Ishikawa (cell line): ENCODE measurements at regions not wholly inside any gene's neighbourhood (a gene's known extent, or its start where the extent isn't known, plus 50 kb on each side); places are given as distances from the start of the nearest gene placed in this dataset.

ENCODE experiments used
- CEBPB ChIP-seq: IDR thresholded peaks from 2 replicates; pipeline ENCODE4 v1.6.1; 2012
- CREB1 ChIP-seq: IDR thresholded peaks from 2 replicates; pipeline ENCODE4 v1.6.1; 2012; ENCODE audit warnings: low read depth
- EGR1 ChIP-seq: IDR thresholded peaks from 2 replicates; pipeline ENCODE4 v1.6.1; 2012
- EP300 ChIP-seq: IDR thresholded peaks from 2 replicates; pipeline ENCODE4 v1.6.1; 2012; ENCODE audit warnings: borderline replicate concordance
- FOXM1 ChIP-seq: IDR thresholded peaks from 2 replicates; pipeline ENCODE4 v1.6.1; 2012; ENCODE audit warnings: low read depth, borderline replicate concordance
- MAX ChIP-seq: IDR thresholded peaks from 2 replicates; pipeline ENCODE4 v1.6.1; 2012
- NFIC ChIP-seq: IDR thresholded peaks from 2 replicates; pipeline ENCODE4 v1.6.1; 2012
- RAD21 ChIP-seq: IDR thresholded peaks from 2 replicates; pipeline ENCODE4 v1.6.1; 2012; ENCODE audit warnings: low read depth
- REST ChIP-seq: IDR thresholded peaks from 2 replicates; pipeline ENCODE4 v1.6.1; 2012; ENCODE audit warnings: low read depth, mild to moderate bottlenecking
- TAF1 ChIP-seq: IDR thresholded peaks from 2 replicates; pipeline ENCODE4 v1.6.1; 2012; ENCODE audit warnings: low read depth, mild to moderate bottlenecking
- TCF12 ChIP-seq: IDR thresholded peaks from 2 replicates; pipeline ENCODE4 v1.6.1; 2012; ENCODE audit warnings: low read depth
- TEAD4 ChIP-seq: IDR thresholded peaks from 2 replicates; pipeline ENCODE4 v1.6.1; 2012
- USF1 ChIP-seq: IDR thresholded peaks from 2 replicates; pipeline ENCODE4 v1.6.1; 2012
- YY1 ChIP-seq: IDR thresholded peaks from 2 replicates; pipeline ENCODE4 v1.6.1; 2012; ENCODE audit warnings: low read depth
- ZBTB7A ChIP-seq: IDR thresholded peaks from 2 replicates; pipeline ENCODE4 v1.6.1; 2012; ENCODE audit warnings: low read depth

GRCh38 chr9:97188545-97188944 lies 118.9 kb upstream of the CCDC180 start:
- TF ChIP-seq EGR1 (no peak), TCF12 (no peak), YY1 (no peak), FOXM1 (no peak), NFIC (no peak), RAD21 (no peak), CEBPB (no peak), CREB1 (no peak), EP300 (no peak), TAF1 (no peak), USF1 (no peak), REST (no peak), TEAD4 (no peak), ZBTB7A (no peak), MAX (no peak)

- no peak for TF ChIP-seq RAD21
- no peak for TF ChIP-seq USF1
- no peak for TF ChIP-seq TEAD4
- TF ChIP-seq TCF12: no peak
- TF ChIP-seq FOXM1: no peak
- TF ChIP-seq CEBPB: no peak
- TF ChIP-seq EP300: no peak
- TF ChIP-seq NFIC: no peak
- no peak for TF ChIP-seq ZBTB7A
These were observed 121.0 kb upstream of the CCDC180 start for GRCh38 chr9:97186493-97186892.

- TF ChIP-seq EGR1 (no peak), TCF12 (no peak), TAF1 (no peak), MAX (no peak), TEAD4 (no peak), FOXM1 (no peak), CEBPB (no peak), NFIC (no peak), REST (no peak), ZBTB7A (no peak), CREB1 (no peak), USF1 (no peak), RAD21 (no peak), YY1 (no peak), EP300 (no peak)
These were observed 127.8 kb upstream of the CCDC180 start for GRCh38 chr9:97179616-97180015.

- TF ChIP-seq CEBPB: no peak
- no peak for TF ChIP-seq CREB1
- no peak for TF ChIP-seq EP300
- no peak for TF ChIP-seq FOXM1
- TF ChIP-seq REST: no peak
- no peak for TF ChIP-seq TCF12
- TF ChIP-seq MAX: no peak
- no peak for TF ChIP-seq TEAD4
- no peak for TF ChIP-seq USF1
These were observed 131.3 kb upstream of the CCDC180 start for GRCh38 chr9:97176206-97176605.
